ENCODE measurements at regions not wholly inside any gene's neighbourhood (a gene's known extent, or its start where the extent isn't known, plus 50 kb on each side); places are given as distances from the start of the nearest gene placed in this dataset.
"Not testable (repeated sequence)": the region's sequence is repeated elsewhere in the genome, so short reads cannot be mapped to it uniquely, and the experiment has no call there.

DNA sequence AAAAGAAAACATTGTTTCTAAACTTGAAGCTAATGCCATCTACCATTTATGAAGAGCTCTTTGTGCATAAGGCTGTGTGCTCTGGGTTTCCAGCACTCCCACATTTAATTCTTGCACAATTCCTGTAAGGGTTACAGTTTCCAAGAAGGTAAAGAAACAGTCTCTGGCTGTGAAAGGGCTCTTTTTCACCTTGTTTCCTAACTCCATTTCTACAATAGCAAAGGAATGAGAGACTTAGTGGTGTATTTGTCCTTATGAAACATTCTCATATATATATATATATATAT, 196.9 kb downstream of the SPATA31A7 start:
- H3K4me2 ChIP-seq (ENCODE audit: control insufficient read depth, extremely low read depth, insufficient read depth, low read depth, low read length); H3K79me2 ChIP-seq (ENCODE audit: control insufficient read depth, insufficient read depth, low read length); dilution Hi-C loops (cut with MboI; ENCODE audit: extremely low pct_ligation_motif_present, low sequenced_read_pairs); H3K27ac ChIP-seq (ENCODE audit: control insufficient read depth, insufficient read depth, low read length); H3K9me3 ChIP-seq (ENCODE audit: control insufficient read depth, low read depth, low read length); H2AFZ ChIP-seq (ENCODE audit: control insufficient read depth, low read length); H3K36me3 ChIP-seq (ENCODE audit: control insufficient read depth in 2 of 2, extremely low read depth in 1 of 2, insufficient read depth in 2 of 2, low read length in 2 of 2); H3K4me1 ChIP-seq (ENCODE audit: control insufficient read depth, extremely low read depth, insufficient read depth, low read length); FAIRE-seq; H3K27me3 ChIP-seq (ENCODE audit: control insufficient read depth, extremely low read depth, insufficient read depth, low read length); H3K4me3 ChIP-seq (ENCODE audit: control insufficient read depth in 2 of 3, extremely low read depth in 1 of 3, insufficient read depth in 2 of 3, low read depth in 1 of 3, low read length in 3 of 3); H3K9me1 ChIP-seq (ENCODE audit: control insufficient read depth, extremely low read depth, insufficient read depth, low read length); H3K9ac ChIP-seq (ENCODE audit: control insufficient read depth, extremely low read depth, insufficient read depth, low read length); H4K20me1 ChIP-seq (ENCODE audit: control insufficient read depth, extremely low read depth, insufficient read depth, low read length); DNase-seq (ENCODE audit: low read depth, low spot score): not testable (repeated sequence)

- H3K27ac ChIP-seq (ENCODE audit: control insufficient read depth, insufficient read depth, low read length); H3K36me3 ChIP-seq (ENCODE audit: control insufficient read depth in 2 of 2, extremely low read depth in 1 of 2, insufficient read depth in 2 of 2, low read length in 2 of 2); H2AFZ ChIP-seq (ENCODE audit: control insufficient read depth, low read length); H3K9ac ChIP-seq (ENCODE audit: control insufficient read depth, extremely low read depth, insufficient read depth, low read length); H3K4me2 ChIP-seq (ENCODE audit: control insufficient read depth, extremely low read depth, insufficient read depth, low read depth, low read length); H4K20me1 ChIP-seq (ENCODE audit: control insufficient read depth, extremely low read depth, insufficient read depth, low read length); H3K9me1 ChIP-seq (ENCODE audit: control insufficient read depth, extremely low read depth, insufficient read depth, low read length); H3K9me3 ChIP-seq (ENCODE audit: control insufficient read depth, low read depth, low read length); DNase-seq (ENCODE audit: low read depth, low spot score); H3K4me3 ChIP-seq (ENCODE audit: control insufficient read depth in 2 of 3, extremely low read depth in 1 of 3, insufficient read depth in 2 of 3, low read depth in 1 of 3, low read length in 3 of 3); FAIRE-seq; H3K79me2 ChIP-seq (ENCODE audit: control insufficient read depth, insufficient read depth, low read length); H3K4me1 ChIP-seq (ENCODE audit: control insufficient read depth, extremely low read depth, insufficient read depth, low read length); H3K27me3 ChIP-seq (ENCODE audit: control insufficient read depth, extremely low read depth, insufficient read depth, low read length); dilution Hi-C loops (cut with MboI; ENCODE audit: extremely low pct_ligation_motif_present, low sequenced_read_pairs): not testable (repeated sequence)
Observed at GRCh38 chr9:61402692-61403091, 212.9 kb downstream of the SPATA31A7 start.

DNA sequence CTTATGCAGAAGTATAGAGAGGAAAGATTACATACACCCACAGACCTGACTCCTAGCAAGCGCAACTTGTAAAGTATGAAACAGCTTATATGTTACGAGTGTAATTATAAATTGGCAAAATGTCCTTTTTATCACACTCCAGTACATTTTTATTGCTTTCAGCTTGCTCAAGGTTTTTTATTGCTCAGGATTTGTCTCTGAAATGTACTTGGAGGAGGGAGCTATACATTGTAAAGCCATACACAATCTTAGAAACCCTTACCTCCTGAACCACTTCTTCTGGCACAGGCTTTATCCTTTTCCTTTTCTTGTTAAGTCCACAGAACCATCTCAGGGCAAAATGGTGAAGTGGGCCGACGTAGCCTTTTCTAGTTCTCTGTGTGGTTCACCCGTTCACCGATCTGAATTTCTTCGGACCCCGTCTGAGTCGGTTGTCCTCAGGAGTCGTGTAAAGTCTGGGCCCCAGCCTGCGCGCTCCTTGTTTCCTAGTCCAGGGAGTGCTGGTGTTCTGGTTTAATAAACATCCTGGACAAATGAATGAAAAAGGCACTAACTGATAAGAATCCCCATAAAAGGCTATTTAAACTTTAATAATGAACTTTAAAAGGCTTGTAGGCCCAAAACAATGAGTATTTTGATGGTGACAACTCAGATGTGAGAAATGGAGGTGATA, 222.2 kb downstream of the SPATA31A7 start:
- not testable (repeated sequence) for FAIRE-seq; H3K4me3 ChIP-seq (ENCODE audit: control insufficient read depth in 2 of 3, extremely low read depth in 1 of 3, insufficient read depth in 2 of 3, low read depth in 1 of 3, low read length in 3 of 3); DNase-seq (ENCODE audit: low read depth, low spot score)

GRCh38 chr9:61412738-61413137, 222.9 kb downstream of the SPATA31A7 start:
- H3K9me1 ChIP-seq (ENCODE audit: control insufficient read depth, extremely low read depth, insufficient read depth, low read length); H3K27me3 ChIP-seq (ENCODE audit: control insufficient read depth, extremely low read depth, insufficient read depth, low read length); FAIRE-seq; H3K4me2 ChIP-seq (ENCODE audit: control insufficient read depth, extremely low read depth, insufficient read depth, low read depth, low read length); H3K9me3 ChIP-seq (ENCODE audit: control insufficient read depth, low read depth, low read length); dilution Hi-C loops (cut with MboI; ENCODE audit: extremely low pct_ligation_motif_present, low sequenced_read_pairs); H3K79me2 ChIP-seq (ENCODE audit: control insufficient read depth, insufficient read depth, low read length); DNase-seq (ENCODE audit: low read depth, low spot score); H3K36me3 ChIP-seq (ENCODE audit: control insufficient read depth in 2 of 2, extremely low read depth in 1 of 2, insufficient read depth in 2 of 2, low read length in 2 of 2); H3K4me3 ChIP-seq (ENCODE audit: control insufficient read depth in 2 of 3, extremely low read depth in 1 of 3, insufficient read depth in 2 of 3, low read depth in 1 of 3, low read length in 3 of 3); H3K9ac ChIP-seq (ENCODE audit: control insufficient read depth, extremely low read depth, insufficient read depth, low read length); H3K27ac ChIP-seq (ENCODE audit: control insufficient read depth, insufficient read depth, low read length); H3K4me1 ChIP-seq (ENCODE audit: control insufficient read depth, extremely low read depth, insufficient read depth, low read length); H2AFZ ChIP-seq (ENCODE audit: control insufficient read depth, low read length); H4K20me1 ChIP-seq (ENCODE audit: control insufficient read depth, extremely low read depth, insufficient read depth, low read length): not testable (repeated sequence)

More for the DNA sequence above, 222.2 kb downstream of the SPATA31A7 start:
- H3K27me3 ChIP-seq (ENCODE audit: control insufficient read depth, extremely low read depth, insufficient read depth, low read length); H3K9ac ChIP-seq (ENCODE audit: control insufficient read depth, extremely low read depth, insufficient read depth, low read length); dilution Hi-C loops (cut with MboI; ENCODE audit: extremely low pct_ligation_motif_present, low sequenced_read_pairs); H3K4me1 ChIP-seq (ENCODE audit: control insufficient read depth, extremely low read depth, insufficient read depth, low read length); H3K9me1 ChIP-seq (ENCODE audit: control insufficient read depth, extremely low read depth, insufficient read depth, low read length); H3K27ac ChIP-seq (ENCODE audit: control insufficient read depth, insufficient read depth, low read length); H3K79me2 ChIP-seq (ENCODE audit: control insufficient read depth, insufficient read depth, low read length); H3K36me3 ChIP-seq (ENCODE audit: control insufficient read depth in 2 of 2, extremely low read depth in 1 of 2, insufficient read depth in 2 of 2, low read length in 2 of 2); H3K9me3 ChIP-seq (ENCODE audit: control insufficient read depth, low read depth, low read length); H3K4me2 ChIP-seq (ENCODE audit: control insufficient read depth, extremely low read depth, insufficient read depth, low read depth, low read length); H2AFZ ChIP-seq (ENCODE audit: control insufficient read depth, low read length); H4K20me1 ChIP-seq (ENCODE audit: control insufficient read depth, extremely low read depth, insufficient read depth, low read length): not testable (repeated sequence)

DNA sequence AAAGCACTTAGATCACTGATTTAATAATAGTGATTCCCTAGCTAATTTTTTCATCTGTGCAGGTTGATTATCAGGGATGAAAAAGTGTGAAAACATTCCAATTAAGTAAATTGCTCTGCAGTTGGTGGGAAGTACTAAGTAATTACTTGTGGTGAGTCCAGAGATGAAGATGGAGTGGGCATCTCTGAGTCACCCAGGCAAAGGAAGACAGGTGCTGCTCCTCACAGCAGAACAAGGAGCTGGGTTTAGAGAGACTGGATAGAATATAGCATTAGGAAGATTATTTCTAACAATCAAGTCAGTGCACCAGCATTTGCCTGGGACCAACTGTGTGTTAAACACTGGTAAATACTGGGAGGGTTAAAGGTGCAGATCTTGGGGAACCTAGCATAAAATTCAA, 228.3 kb downstream of the SPATA31A7 start:
- H4K20me1 ChIP-seq (ENCODE audit: control insufficient read depth, extremely low read depth, insufficient read depth, low read length); H3K36me3 ChIP-seq (ENCODE audit: control insufficient read depth in 2 of 2, extremely low read depth in 1 of 2, insufficient read depth in 2 of 2, low read length in 2 of 2); H3K4me2 ChIP-seq (ENCODE audit: control insufficient read depth, extremely low read depth, insufficient read depth, low read depth, low read length); FAIRE-seq; H3K27ac ChIP-seq (ENCODE audit: control insufficient read depth, insufficient read depth, low read length); DNase-seq (ENCODE audit: low read depth, low spot score); H3K4me3 ChIP-seq (ENCODE audit: control insufficient read depth in 2 of 3, extremely low read depth in 1 of 3, insufficient read depth in 2 of 3, low read depth in 1 of 3, low read length in 3 of 3); H3K9ac ChIP-seq (ENCODE audit: control insufficient read depth, extremely low read depth, insufficient read depth, low read length); H3K9me1 ChIP-seq (ENCODE audit: control insufficient read depth, extremely low read depth, insufficient read depth, low read length); H3K27me3 ChIP-seq (ENCODE audit: control insufficient read depth, extremely low read depth, insufficient read depth, low read length); H3K9me3 ChIP-seq (ENCODE audit: control insufficient read depth, low read depth, low read length); dilution Hi-C loops (cut with MboI; ENCODE audit: extremely low pct_ligation_motif_present, low sequenced_read_pairs); H3K79me2 ChIP-seq (ENCODE audit: control insufficient read depth, insufficient read depth, low read length); H3K4me1 ChIP-seq (ENCODE audit: control insufficient read depth, extremely low read depth, insufficient read depth, low read length); H2AFZ ChIP-seq (ENCODE audit: control insufficient read depth, low read length): not testable (repeated sequence)

All from keratinocyte (primary cell).